ENCODE measurements at regions not wholly inside any gene's neighbourhood (a gene's known extent, or its start where the extent isn't known, plus 50 kb on each side); places are given as distances from the start of the nearest gene placed in this dataset.

DNA sequence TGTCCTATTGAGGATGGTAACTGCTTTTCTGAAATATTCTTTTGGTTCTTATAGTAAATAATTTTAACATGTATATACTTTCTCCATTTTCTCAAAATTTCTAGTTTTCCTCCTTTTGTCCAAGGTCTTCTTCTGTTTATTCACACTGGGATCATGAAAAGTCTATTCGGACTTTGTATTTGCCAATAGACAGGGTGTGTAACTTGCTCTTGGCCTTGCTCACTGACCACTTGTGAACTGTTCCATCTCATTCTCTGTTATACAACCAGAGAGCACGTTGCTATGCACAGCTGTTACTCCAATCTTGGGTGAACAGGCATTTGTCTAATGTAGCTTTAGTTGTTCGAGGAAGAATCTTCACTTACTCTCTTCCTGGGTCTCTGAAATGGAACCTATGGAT is 388.9 kb downstream of the SH3GL2 start:
- no peak for DNase-seq (ENCODE audit: low read depth in 3 of 3, low spot score in 2 of 3)

- DNase-seq (ENCODE audit: low read depth in 3 of 3, low spot score in 2 of 3) = no peak
These were observed 390.4 kb downstream of the SH3GL2 start for GRCh38 chr9:17969232-17969631.

GRCh38 chr9:17970277-17970676 is 391.4 kb downstream of the SH3GL2 start:
- no peak for DNase-seq (ENCODE audit: low read depth in 3 of 3, low spot score in 2 of 3)

- DNase-seq (ENCODE audit: low read depth in 3 of 3, low spot score in 2 of 3) = no peak
These were observed 399.9 kb downstream of the SH3GL2 start for GRCh38 chr9:17978773-17979172.

- DNase-seq (ENCODE audit: low read depth in 3 of 3, low spot score in 2 of 3) = no peak
These were observed 407.7 kb downstream of the SH3GL2 start for GRCh38 chr9:17986595-17986994.

DNA sequence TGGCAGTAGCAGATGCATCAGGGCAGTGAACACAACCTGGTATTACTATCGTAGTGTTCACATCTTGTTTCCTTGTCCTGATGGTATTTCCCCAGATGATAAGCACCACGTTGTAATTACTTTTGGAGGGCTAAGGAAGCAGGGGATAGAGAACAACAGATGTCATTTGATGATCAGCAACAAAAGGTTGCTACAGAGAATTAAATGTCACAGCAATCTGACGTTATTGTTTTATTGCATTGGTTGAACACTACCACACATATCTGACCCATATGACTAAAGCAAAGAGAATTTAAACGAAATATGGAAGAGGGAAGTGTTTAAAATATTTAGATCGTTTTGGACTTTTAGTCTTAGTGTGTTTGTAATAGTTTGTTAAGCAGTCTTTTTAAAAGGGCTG is 408.3 kb downstream of the SH3GL2 start:
- no peak for DNase-seq (ENCODE audit: low read depth in 3 of 3, low spot score in 2 of 3)

DNA sequence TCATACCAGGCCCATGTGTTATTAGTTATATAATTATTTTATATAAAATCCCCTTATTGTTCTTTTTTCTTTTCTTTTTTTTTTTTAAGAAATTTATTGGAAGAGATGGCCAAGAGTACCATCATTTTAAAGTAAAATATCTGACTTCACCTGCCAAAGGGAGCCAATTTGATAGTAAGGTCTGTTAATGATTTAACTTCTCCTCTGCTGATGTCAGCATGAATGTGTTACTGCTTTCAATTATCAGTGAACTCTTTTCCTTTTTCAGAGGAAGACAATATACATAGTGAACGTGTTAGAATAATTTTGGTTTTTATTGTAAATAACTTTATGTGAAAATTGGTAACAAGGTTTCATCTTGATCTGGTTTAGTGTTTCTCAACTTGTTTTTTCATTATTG is 409.6 kb downstream of the SH3GL2 start:
- no peak for DNase-seq (ENCODE audit: low read depth in 3 of 3, low spot score in 2 of 3)

- no peak for DNase-seq (ENCODE audit: low read depth in 3 of 3, low spot score in 2 of 3)
These were observed 411.7 kb downstream of the SH3GL2 start for GRCh38 chr9:17990602-17991001.

GRCh38 chr9:17993024-17993423 is 414.2 kb downstream of the SH3GL2 start:
- no peak for DNase-seq (ENCODE audit: low read depth in 3 of 3, low spot score in 2 of 3)

DNA sequence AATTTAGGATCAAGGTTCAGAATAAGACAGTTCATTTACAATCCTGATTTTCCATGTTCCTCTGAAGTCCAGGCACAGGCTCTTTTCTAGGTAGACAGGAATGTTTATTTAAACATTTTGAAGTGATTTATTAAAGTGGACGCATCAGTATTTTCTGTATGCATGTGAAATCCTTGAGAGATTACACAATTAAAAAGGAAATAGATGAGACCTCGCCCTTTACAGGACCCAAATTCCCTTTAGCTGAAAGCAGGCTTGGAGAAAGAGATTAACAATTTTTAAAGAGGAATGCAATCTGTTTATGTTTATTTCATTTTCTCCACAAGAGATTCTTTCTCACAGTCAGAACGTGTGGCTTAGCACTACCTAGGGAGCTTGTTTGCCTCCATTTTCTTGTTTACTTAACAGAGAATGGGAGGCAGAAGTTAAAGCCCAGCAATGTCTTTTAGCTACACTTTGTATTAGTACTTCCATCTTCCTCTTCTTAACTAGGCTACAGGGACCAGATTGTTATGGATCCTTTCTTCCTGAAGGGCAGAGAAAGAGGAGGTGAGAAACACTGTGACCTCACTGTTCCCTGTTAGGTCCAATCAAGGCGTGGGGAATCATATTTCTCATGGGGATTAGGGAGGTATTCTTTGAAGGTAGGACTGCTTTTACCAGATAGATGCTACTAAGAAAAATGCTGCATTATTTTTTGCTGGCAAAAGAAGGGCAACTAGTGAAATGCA is 416.0 kb downstream of the SH3GL2 start:
- no peak for DNase-seq (ENCODE audit: low read depth in 3 of 3, low spot score in 2 of 3)

DNA sequence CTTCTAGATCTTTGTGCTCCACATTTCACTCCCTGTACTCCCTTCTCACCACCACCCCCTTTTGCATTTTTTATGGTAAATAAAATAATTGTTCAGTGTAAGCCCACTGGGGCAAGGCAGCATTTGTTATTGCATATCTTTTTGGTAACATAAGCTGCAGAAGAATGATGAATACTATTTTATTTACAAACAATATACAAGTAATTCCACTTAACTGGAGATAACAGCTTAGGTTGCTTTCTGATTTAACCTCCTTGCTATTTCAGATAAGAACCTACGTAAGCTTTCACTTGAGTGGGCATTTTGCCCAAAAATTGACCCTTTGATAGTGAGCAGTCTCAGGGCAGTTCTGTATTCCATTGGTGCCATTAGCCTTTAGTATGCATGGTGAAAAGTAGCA is 417.9 kb downstream of the SH3GL2 start:
- DNase-seq (ENCODE audit: low read depth in 3 of 3, low spot score in 2 of 3) = no peak

DNA sequence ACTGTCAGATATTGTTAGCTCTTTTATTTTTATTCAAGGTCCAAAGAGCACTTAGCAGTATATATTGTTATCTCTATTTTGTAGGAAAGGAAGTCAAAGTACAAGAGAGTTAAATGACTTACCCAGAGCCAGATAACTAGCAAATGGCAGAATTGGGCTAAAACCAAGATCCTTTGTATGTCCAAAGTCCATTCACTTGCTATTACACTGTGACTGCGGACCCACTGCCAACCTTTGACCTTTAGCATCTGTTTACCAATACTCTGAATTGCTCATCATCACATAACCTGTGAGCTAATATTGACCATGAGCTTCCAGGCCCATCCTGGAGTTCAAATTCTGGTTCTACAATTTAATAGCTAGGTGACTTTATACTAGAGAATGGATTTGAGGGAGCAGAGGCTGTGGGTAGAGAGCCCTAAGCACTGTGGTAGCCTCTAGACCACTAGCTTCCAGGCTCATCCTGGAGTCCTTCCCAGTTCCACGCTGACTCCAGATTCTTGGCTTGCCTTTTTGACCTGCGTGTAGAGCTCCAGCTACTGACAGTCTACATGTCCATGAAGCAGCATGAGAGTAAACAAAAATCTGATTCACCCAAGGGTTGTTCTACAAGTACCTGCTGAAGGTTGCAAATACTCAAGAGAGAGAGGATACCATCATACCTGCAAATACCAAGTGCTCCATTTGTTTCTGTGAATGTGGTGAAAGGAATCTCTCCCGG is 424.0 kb downstream of the SH3GL2 start:
- DNase-seq (ENCODE audit: low read depth in 3 of 3, low spot score in 2 of 3) = no peak

DNA sequence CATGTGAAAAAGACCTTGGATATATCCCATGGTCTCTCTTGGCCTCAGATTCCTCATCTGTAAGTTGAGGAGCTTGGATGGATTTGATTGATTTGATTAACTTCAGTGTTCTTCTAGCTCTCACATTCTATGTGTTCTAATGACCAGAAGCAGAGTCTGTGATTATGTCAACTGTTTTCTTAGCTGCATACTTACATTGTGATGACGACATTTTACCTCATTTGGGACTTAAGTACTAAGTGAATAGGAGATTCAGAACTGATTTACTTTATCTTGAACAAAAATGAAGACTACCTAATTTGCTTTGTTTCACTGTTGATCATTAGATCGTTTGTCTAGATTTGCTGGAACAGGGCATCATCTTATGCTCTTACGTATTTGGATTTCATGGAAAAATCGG is 427.7 kb downstream of the SH3GL2 start:
- no peak for DNase-seq (ENCODE audit: low read depth in 3 of 3, low spot score in 2 of 3)

DNA sequence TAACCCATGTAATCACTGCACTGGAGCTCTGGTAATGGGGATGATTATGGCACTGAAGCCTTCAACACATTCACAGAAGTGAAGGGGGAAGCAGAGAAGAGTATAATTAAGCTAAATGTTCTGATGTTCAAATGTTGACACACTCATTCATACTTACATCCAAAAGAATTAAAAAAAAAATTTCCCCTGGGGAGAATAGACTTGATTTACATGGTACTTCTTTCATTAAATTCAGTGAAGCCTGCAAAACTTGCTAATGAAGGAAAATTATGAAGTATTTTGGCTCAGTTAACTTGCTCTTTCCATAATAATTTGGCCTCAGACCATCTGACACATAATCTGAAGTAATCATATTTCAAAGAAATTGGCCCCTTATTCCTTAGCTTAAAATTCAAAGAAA is 428.8 kb downstream of the SH3GL2 start:
- DNase-seq (ENCODE audit: low read depth in 3 of 3, low spot score in 2 of 3) = no peak

DNA sequence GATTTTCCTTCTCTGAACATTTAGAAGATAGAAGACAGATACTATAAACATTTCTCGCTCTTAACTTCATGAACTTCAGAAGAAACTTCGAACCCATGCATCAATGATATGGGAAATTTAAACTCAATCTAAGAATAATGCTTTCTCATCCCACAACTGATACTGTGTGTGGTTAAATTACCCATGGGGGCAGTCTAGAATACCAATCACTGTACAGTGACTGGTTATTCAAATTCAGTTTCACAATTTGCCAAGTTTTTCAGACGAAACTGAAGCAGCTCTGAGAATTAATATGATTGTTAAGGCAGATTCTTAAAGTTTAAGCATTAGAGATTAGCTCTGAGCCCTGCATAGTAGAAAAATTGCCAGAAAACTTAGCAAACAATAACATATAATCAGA is 431.0 kb downstream of the SH3GL2 start:
- DNase-seq (ENCODE audit: low read depth in 3 of 3, low spot score in 2 of 3) = no peak

DNA sequence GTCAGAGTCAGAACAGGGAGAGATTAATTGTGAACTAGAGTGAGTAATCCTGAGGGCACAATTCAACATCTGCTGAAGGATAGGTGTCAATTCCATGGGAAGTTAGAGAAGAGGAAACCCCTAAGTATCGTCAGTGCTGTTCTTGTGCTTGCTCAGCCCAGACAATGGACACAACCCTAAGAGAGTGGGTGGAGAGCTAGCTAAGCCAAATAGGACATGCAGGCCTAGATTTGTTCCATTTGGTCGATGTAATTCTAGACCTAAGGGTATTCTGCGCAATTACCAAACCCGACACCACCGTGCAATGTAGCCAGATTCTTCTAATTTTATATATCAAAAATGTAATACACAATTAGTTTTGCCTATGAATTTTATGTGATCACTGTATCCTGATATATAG is 431.6 kb downstream of the SH3GL2 start:
- DNase-seq (ENCODE audit: low read depth in 3 of 3, low spot score in 2 of 3) = no peak

DNA sequence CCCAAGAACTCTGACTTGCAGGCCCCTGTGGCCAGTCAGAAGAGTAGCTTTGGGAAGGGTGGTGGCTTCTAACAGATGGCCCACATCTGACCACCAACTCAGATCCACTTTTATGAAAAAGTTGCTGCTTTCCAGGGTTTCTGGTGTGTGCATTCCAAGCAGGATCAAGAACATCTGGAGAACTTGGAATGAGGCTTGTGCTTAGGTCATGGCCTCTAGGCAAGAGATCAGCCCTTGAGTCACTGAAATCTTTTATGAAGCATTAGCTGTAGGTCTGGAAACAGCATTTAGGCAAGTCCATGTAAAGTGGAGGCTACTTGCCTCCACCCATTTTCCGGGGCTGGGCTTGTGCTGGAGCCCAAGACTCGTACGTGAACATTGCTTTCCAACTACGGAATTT is 433.3 kb downstream of the SH3GL2 start:
- DNase-seq (ENCODE audit: low read depth in 3 of 3, low spot score in 2 of 3) = no peak

- DNase-seq (ENCODE audit: low read depth in 3 of 3, low spot score in 2 of 3) = no peak
These were observed 435.7 kb downstream of the SH3GL2 start for GRCh38 chr9:18014556-18014955.

DNA sequence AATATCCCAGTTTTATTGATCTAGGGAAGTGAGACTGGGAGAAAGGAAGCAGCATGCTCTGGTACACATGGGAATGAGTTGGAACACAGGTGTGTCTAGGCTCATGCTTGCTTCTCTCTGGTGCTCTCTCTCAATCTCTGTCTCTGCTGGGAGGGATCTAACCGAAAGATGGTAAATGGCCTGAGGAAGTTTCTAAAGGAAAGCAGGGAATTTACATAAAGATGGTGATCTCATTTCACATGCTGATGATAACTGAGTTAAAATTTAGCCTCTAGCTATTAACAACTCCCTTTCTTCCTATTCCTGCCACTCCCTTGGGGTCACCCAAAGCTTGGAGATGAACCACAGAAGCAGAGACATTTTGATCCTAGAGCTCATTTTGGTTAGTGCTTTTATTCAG is 436.2 kb downstream of the SH3GL2 start:
- DNase-seq (ENCODE audit: low read depth in 3 of 3, low spot score in 2 of 3) = no peak

DNA sequence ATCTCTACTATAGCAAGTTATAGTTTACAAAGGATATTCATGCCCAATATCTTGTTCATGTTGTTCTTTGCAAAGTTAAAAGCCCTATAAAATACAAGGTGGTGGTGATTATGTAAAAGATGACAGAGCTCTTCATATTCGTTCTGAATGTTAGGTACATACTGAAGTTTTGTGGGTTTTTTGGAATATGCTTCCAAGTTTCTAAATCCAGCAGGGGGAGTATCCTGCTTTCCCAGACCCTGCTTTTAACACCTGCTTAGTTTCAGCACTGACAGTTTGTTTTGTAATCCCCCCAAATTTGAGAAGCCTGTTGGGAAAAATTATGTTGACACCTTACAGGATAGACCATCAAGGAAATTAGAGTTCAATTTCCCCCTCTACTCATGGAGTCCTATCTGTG is 438.3 kb downstream of the SH3GL2 start:
- DNase-seq (ENCODE audit: low read depth in 3 of 3, low spot score in 2 of 3) = no peak

DNA sequence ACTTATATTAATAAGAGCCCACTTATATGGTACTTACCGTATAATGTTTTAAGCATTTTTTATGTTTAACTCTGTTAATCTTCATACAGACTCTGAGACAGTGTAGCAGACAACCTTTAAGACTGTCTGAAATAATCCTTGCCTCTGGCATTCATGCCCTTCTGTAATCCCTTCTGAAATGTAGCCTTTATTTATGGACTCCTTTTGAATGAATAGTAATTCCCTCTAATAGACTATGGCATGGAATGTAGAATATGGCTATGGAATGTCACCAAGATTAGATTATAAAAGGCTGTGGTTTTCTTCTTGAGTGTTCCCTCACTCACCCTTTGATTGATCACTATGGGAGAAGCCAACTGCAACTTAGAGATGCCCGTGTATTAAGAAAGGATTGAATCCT is 439.4 kb downstream of the SH3GL2 start:
- DNase-seq (ENCODE audit: low read depth in 3 of 3, low spot score in 2 of 3) = no peak

DNA sequence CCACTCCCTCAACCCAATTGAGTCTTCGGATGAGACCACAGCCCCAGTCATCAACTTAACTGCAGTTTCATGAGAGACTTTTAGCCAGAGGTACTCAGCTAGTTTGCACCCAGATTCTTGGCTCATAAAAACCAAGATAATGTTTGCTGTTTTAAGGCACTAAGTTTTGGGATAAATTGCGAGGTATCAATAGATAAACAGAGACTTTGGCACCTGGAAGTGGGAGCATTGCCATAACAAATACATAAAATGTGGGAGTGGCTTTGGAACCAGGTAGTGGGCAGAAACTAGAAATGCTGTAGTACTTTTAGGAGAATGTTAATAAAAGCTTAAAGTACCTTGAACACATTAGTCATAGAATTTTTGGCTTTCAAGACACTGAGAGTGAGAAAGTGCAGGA is 439.8 kb downstream of the SH3GL2 start:
- DNase-seq (ENCODE audit: low read depth in 3 of 3, low spot score in 2 of 3) = no peak

Measured in right renal cortex interstitium (tissue), 3 donors.